ENCODE measurements at regions not wholly inside any gene's neighbourhood (a gene's known extent, or its start where the extent isn't known, plus 50 kb on each side); places are given as distances from the start of the nearest gene placed in this dataset.

- DNase-seq (no peak), ATAC-seq (no peak)
- no peak overlapping the region for H3K27ac ChIP-seq
- intact Hi-C loops (cut with DNase I), result no loop called here
- TF ChIP-seq CTCF (IDR thresholded peaks at IDR 0.05), result no peak
- no peaks in the 10 kb centered on the region for H3K4me1 ChIP-seq
- no peak overlapping the region for H3K4me3 ChIP-seq
- no peaks in the 10 kb centered on the region for H3K9me3 ChIP-seq
- no peaks in the 10 kb centered on the region for H3K36me3 ChIP-seq
- no peaks in the 10 kb centered on the region for H3K27me3 ChIP-seq
Observed at GRCh38 chr11:28963187-28963586, 855.0 kb downstream of the METTL15 start.

GRCh38 chr11:28962502-28962901 lies 854.3 kb downstream of the METTL15 start:
- H3K9me3 ChIP-seq, result no peaks in the 10 kb centered on the region
- no peaks in the 10 kb centered on the region for H3K4me1 ChIP-seq
- no peaks in the 10 kb centered on the region for H3K36me3 ChIP-seq
- H3K27me3 ChIP-seq, result no peaks in the 10 kb centered on the region
- intact Hi-C loops (cut with DNase I), result no loop called here
- H3K4me3 ChIP-seq, result no peak overlapping the region
- DNase-seq, result no peak
- no peak for TF ChIP-seq CTCF (IDR thresholded peaks at IDR 0.05)
- no peak for ATAC-seq
- H3K27ac ChIP-seq, result no peak overlapping the region

- no peak for TF ChIP-seq CTCF (IDR thresholded peaks at IDR 0.05)
- Histone ChIP-seq H3K36me3 (no peaks in the 10 kb centered on the region), H3K9me3 (no peaks in the 10 kb centered on the region), H3K4me1 (no peaks in the 10 kb centered on the region), H3K4me3 (no peak overlapping the region), H3K27me3 (no peaks in the 10 kb centered on the region), H3K27ac (no peak overlapping the region)
- intact Hi-C loops (cut with DNase I), result no loop called here
- DNase-seq (no peak), ATAC-seq (no peak)
Observed at GRCh38 chr11:28961726-28962125, 853.5 kb downstream of the METTL15 start.

- no peak for ATAC-seq
- intact Hi-C loops (cut with DNase I), result no loop called here
- no peak for TF ChIP-seq CTCF (IDR thresholded peaks at IDR 0.05)
Observed at GRCh38 chr11:28956446-28956845, 848.3 kb downstream of the METTL15 start.

DNA sequence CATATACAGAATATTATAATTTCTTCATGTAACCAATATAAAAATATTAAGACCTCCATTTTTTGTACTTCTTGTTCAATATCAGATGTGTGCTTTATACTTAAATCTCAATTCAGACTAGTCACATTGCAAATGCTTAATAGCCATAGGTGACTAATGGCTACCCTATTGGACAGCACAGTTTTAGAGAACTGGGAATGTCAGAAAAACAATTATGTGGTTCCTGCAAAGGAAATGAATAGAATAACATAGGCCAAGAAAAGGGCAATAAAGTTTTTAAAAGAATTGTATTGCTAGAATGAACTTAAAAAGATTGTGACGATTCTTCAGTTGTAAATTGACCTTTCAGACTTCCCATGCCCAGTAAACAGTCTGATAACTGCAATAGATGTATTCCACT lies 843.0 kb downstream of the METTL15 start:
- H3K36me3 ChIP-seq, result no peaks in the 10 kb centered on the region
- DNase-seq (no peak), ATAC-seq (no peak)
- no peaks in the 10 kb centered on the region for H3K27me3 ChIP-seq
- no peak for TF ChIP-seq CTCF (IDR thresholded peaks at IDR 0.05)
- H3K9me3 ChIP-seq, result peaks cover 0 to 18% of the 10 kb centered on the region in 2 donors
- no peaks in the 10 kb centered on the region for H3K4me1 ChIP-seq
- H3K4me3 ChIP-seq, result no peak overlapping the region
- intact Hi-C loops (cut with DNase I), result no loop called here
- no peak overlapping the region for H3K27ac ChIP-seq

More at GRCh38 chr11:28956446-28956845, 848.3 kb downstream of the METTL15 start:
- DNase-seq, result no peak
- H3K27me3 ChIP-seq, result no peaks in the 10 kb centered on the region
- H3K9me3 ChIP-seq, result peaks cover 0 to 14% of the 10 kb centered on the region in 2 donors
- no peaks in the 10 kb centered on the region for H3K36me3 ChIP-seq
- no peaks in the 10 kb centered on the region for H3K4me1 ChIP-seq
- no peak overlapping the region for H3K27ac ChIP-seq
- no peak overlapping the region for H3K4me3 ChIP-seq

Measured in left lung (tissue), 4 donors.